Gastroesophageal sphincter (tissue), 3 donors: ENCODE measurements at regions not wholly inside any gene's neighbourhood (a gene's known extent, or its start where the extent isn't known, plus 50 kb on each side); places are given as distances from the start of the nearest gene placed in this dataset.

ENCODE experiments used
- CTCF ChIP-seq, 4 experiments: fragments of 200-600 bp in 2 of 4; fragments of 450-650 bp in 2 of 4; sonication (generic) in 1 of 4; IDR thresholded peaks; one replicate each; pipeline ENCODE4 v1.5.1; 2017 to 2019; ENCODE audit warnings: antibody characterized with exemption in 4 of 4, mild to moderate bottlenecking in 2 of 4, moderate library complexity in 2 of 4
- EP300 ChIP-seq: sonication (generic); formaldehyde crosslinking; IDR thresholded peaks from one replicate; pipeline ENCODE4 v1.6.1; 2017; ENCODE audit warnings: antibody characterized with exemption, mild to moderate bottlenecking
- POLR2A ChIP-seq, 2 donors: fragments of 450-650 bp; IDR thresholded peaks; one replicate each; pipeline ENCODE4 v1.6.1; 2017; ENCODE audit warnings: antibody characterized with exemption in 2 of 2, mild to moderate bottlenecking in 2 of 2, moderate library complexity in 1 of 2
- POLR2AphosphoS5 ChIP-seq: sonication (generic); formaldehyde crosslinking; IDR thresholded peaks from one replicate; pipeline ENCODE4 v1.6.1; 2017; ENCODE audit warnings: antibody characterized with exemption

- no peak for TF ChIP-seq POLR2AphosphoS5
- no peak for TF ChIP-seq CTCF (IDR thresholded peaks at IDR 0.05)
- TF ChIP-seq POLR2A (IDR thresholded peaks at IDR 0.05) = no peak
- TF ChIP-seq EP300 = no peak
Observed at GRCh38 chr11:29534836-29535235, 482.0 kb downstream of the KCNA4 start.
